ENCODE measurements at regions not wholly inside any gene's neighbourhood (a gene's known extent, or its start where the extent isn't known, plus 50 kb on each side); places are given as distances from the start of the nearest gene placed in this dataset.

DNA sequence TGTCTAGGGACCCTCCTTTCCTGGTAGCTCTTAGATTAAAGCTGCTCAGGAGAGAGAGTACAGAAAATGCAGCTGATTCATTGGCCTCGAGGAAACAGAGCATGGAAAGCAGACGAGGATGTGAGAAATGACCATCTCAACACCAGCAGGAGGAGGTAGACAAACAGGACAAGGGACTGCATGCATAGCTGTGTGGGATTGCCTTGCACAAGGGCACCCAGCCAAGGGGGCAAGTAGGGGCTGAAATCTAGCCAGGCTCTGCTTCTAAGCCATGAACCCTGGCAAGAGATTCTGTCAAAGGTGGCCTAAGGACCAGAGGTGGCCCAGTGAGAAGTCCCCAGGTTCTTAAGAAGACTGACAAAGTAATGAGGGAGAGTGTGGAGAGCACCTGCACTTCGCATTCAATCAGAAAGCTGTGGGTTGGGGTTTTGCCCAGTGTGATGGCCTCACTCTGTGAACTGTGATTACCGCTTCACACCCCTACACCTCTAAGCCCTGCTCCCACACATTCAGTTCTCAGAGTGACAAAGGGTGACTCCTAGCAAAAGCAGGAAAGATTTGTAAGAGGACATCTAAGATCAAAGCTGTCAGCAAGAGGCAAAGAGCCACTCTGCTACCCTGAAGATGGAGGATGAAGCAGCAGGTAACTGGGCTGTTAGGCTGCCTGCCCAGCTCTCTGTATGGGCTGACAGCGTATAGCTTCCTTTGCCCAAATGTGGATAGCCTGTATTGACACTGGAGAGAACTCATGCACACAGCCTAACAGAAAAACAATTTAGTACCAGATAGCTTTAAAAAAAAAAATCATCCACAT, 151.3 kb upstream of the PELI1 start:
- Mint-ChIP-seq H3K4me1 (ENCODE audit: unreplicated experiment) (peaks cover 5% of the 10 kb centered on the region), H3K27me3 (ENCODE audit: unreplicated experiment) (peaks cover 1% of the 10 kb centered on the region), H3K4me3 (ENCODE audit: unreplicated experiment) (no peak overlapping the region), H3K36me3 (ENCODE audit: low read depth, unreplicated experiment) (peaks cover 4% of the 10 kb centered on the region), H3K27ac (ENCODE audit: unreplicated experiment) (no peak overlapping the region), H3K9me3 (ENCODE audit: unreplicated experiment) (no peaks in the 10 kb centered on the region)
- TF ChIP-seq, protein P1, sequence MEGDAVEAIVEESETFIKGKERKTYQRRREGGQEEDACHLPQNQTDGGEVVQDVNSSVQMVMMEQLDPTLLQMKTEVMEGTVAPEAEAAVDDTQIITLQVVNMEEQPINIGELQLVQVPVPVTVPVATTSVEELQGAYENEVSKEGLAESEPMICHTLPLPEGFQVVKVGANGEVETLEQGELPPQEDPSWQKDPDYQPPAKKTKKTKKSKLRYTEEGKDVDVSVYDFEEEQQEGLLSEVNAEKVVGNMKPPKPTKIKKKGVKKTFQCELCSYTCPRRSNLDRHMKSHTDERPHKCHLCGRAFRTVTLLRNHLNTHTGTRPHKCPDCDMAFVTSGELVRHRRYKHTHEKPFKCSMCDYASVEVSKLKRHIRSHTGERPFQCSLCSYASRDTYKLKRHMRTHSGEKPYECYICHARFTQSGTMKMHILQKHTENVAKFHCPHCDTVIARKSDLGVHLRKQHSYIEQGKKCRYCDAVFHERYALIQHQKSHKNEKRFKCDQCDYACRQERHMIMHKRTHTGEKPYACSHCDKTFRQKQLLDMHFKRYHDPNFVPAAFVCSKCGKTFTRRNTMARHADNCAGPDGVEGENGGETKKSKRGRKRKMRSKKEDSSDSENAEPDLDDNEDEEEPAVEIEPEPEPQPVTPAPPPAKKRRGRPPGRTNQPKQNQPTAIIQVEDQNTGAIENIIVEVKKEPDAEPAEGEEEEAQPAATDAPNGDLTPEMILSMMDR (IDR thresholded peaks at IDR 0.05; ENCODE audit: unreplicated experiment): no peak
- DNase-seq (ENCODE audit: low spot score): no peak

DNA sequence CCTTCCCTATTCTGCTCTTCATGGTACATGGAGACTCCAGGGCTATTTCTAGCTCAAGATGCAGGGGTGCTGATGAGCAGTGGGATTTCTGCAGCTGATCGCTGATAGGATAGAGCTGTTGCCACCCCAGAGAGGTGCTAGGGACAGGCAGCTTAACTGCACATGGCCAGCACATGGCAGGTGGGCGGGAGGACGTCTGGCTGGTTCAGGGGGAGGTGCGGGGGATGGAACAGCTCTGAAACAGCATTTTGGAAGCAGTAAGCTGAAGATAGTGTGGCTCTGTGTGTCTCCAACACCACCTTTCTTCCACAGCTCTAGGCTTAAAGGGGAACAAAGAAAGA, 151.9 kb upstream of the PELI1 start:
- peaks cover 1% of the 10 kb centered on the region for H3K27me3 Mint-ChIP-seq (ENCODE audit: unreplicated experiment)
- no peak for DNase-seq (ENCODE audit: low spot score)

GRCh38 chr2:64296695-64297346, 152.6 kb upstream of the PELI1 start:
- Mint-ChIP-seq H3K4me1 (ENCODE audit: unreplicated experiment) (peaks cover 5% of the 10 kb centered on the region), H3K27ac (ENCODE audit: unreplicated experiment) (no peak overlapping the region), H3K9me3 (ENCODE audit: unreplicated experiment) (no peaks in the 10 kb centered on the region), H3K36me3 (ENCODE audit: low read depth, unreplicated experiment) (peaks cover 4% of the 10 kb centered on the region), H3K27me3 (ENCODE audit: unreplicated experiment) (no peaks in the 10 kb centered on the region), H3K4me3 (ENCODE audit: unreplicated experiment) (no peak overlapping the region)
- TF ChIP-seq, protein P1 (IDR thresholded peaks at IDR 0.05; ENCODE audit: unreplicated experiment): no peak
- no peak for DNase-seq (ENCODE audit: low spot score)

More for the DNA sequence above, 151.9 kb upstream of the PELI1 start:
- TF ChIP-seq, protein P1 (IDR thresholded peaks at IDR 0.05; ENCODE audit: unreplicated experiment): no peak
- peaks cover 5% of the 10 kb centered on the region for H3K4me1 Mint-ChIP-seq (ENCODE audit: unreplicated experiment)
- no peak overlapping the region for H3K27ac Mint-ChIP-seq (ENCODE audit: unreplicated experiment)
- no peak overlapping the region for H3K4me3 Mint-ChIP-seq (ENCODE audit: unreplicated experiment)
- H3K36me3 Mint-ChIP-seq (ENCODE audit: low read depth, unreplicated experiment): peaks cover 4% of the 10 kb centered on the region
- no peaks in the 10 kb centered on the region for H3K9me3 Mint-ChIP-seq (ENCODE audit: unreplicated experiment)

GRCh38 chr2:64298161-64298560, 153.9 kb upstream of the PELI1 start:
- TF ChIP-seq, protein P1 (IDR thresholded peaks at IDR 0.05; ENCODE audit: unreplicated experiment): no peak
- no peaks in the 10 kb centered on the region for H3K27me3 Mint-ChIP-seq (ENCODE audit: unreplicated experiment)
- H3K4me1 Mint-ChIP-seq (ENCODE audit: unreplicated experiment): peaks cover 5% of the 10 kb centered on the region
- no peak overlapping the region for H3K27ac Mint-ChIP-seq (ENCODE audit: unreplicated experiment)
- H3K4me3 Mint-ChIP-seq (ENCODE audit: unreplicated experiment): no peak overlapping the region
- no peaks in the 10 kb centered on the region for H3K9me3 Mint-ChIP-seq (ENCODE audit: unreplicated experiment)
- peaks cover 4% of the 10 kb centered on the region for H3K36me3 Mint-ChIP-seq (ENCODE audit: low read depth, unreplicated experiment)
- DNase-seq (ENCODE audit: low spot score): no peak

GRCh38 chr2:64300066-64300465, 153.9 kb upstream of the LGALSL start:
- H3K4me3 Mint-ChIP-seq (ENCODE audit: unreplicated experiment): no peak overlapping the region
- H3K36me3 Mint-ChIP-seq (ENCODE audit: low read depth, unreplicated experiment): peaks cover 3% of the 10 kb centered on the region
- no peaks in the 10 kb centered on the region for H3K27me3 Mint-ChIP-seq (ENCODE audit: unreplicated experiment)
- DNase-seq (ENCODE audit: low spot score): no peak
- peaks cover 5% of the 10 kb centered on the region for H3K4me1 Mint-ChIP-seq (ENCODE audit: unreplicated experiment)
- H3K27ac Mint-ChIP-seq (ENCODE audit: unreplicated experiment): no peak overlapping the region
- no peaks in the 10 kb centered on the region for H3K9me3 Mint-ChIP-seq (ENCODE audit: unreplicated experiment)
- TF ChIP-seq, protein P1 (IDR thresholded peaks at IDR 0.05; ENCODE audit: unreplicated experiment): no peak

Data from endothelial cell (in vitro differentiated cells).